ENCODE measurements at regions not wholly inside any gene's neighbourhood (a gene's known extent, or its start where the extent isn't known, plus 50 kb on each side); places are given as distances from the start of the nearest gene placed in this dataset.

DNA sequence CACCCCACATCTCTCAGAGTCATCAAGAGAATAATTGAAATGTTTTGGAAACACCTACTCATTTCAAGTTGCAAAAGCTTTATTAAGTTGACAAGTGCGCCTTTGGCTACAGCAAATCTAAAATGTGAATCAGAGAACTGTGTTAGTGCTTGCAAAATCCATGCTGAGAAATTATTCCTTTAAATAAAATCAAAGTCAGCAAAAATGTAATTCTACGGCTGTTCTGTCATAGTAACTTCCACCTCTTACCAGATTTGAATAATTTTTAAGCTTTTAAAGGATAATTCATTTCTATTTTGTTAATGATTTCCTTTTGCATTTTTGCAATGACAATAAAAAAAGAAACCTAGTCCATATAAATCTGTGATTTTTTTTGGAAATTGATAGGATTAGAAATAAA, 1779.1 kb downstream of the STIM2 start:
- Histone ChIP-seq H3K9me3 (no peaks in the 10 kb centered on the region), H3K27ac (no peak overlapping the region), H3K27me3 (no peaks in the 10 kb centered on the region), H3K4me3 (no peak overlapping the region), H3K36me3 (no peaks in the 10 kb centered on the region), H3K4me1 (no peaks in the 10 kb centered on the region)
- no peak for TF ChIP-seq POLR2A (IDR thresholded peaks at IDR 0.05)
- TF ChIP-seq, protein P1, sequence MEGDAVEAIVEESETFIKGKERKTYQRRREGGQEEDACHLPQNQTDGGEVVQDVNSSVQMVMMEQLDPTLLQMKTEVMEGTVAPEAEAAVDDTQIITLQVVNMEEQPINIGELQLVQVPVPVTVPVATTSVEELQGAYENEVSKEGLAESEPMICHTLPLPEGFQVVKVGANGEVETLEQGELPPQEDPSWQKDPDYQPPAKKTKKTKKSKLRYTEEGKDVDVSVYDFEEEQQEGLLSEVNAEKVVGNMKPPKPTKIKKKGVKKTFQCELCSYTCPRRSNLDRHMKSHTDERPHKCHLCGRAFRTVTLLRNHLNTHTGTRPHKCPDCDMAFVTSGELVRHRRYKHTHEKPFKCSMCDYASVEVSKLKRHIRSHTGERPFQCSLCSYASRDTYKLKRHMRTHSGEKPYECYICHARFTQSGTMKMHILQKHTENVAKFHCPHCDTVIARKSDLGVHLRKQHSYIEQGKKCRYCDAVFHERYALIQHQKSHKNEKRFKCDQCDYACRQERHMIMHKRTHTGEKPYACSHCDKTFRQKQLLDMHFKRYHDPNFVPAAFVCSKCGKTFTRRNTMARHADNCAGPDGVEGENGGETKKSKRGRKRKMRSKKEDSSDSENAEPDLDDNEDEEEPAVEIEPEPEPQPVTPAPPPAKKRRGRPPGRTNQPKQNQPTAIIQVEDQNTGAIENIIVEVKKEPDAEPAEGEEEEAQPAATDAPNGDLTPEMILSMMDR (IDR thresholded peaks at IDR 0.05) = no peak
- no peak for DNase-seq

DNA sequence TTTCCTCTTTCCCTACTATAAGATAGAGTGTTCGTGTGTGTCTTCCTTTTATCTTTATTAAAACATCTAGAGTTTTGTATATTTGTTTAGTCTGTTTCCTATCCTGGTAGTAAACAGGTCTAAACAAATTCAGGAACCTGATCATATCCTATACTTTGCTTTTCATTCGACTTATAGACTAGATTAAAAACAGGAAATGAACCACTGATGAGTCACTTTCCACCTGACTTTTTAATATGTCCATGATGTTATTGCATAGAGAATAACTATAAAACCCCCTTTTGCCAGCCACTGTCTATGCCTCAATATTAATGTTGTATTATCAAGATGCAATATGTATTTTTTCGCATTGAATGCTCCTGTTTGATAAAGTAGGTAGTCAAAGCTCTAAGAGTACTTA, 1794.0 kb downstream of the STIM2 start:
- Histone ChIP-seq H3K9me3 (no peaks in the 10 kb centered on the region), H3K27me3 (no peaks in the 10 kb centered on the region), H3K4me1 (no peaks in the 10 kb centered on the region), H3K27ac (no peak overlapping the region), H3K4me3 (no peak overlapping the region), H3K36me3 (no peaks in the 10 kb centered on the region)
- DNase-seq = no peak
- TF ChIP-seq, protein P1 (IDR thresholded peaks at IDR 0.05) = no peak
- TF ChIP-seq POLR2A (IDR thresholded peaks at IDR 0.05) = no peak

DNA sequence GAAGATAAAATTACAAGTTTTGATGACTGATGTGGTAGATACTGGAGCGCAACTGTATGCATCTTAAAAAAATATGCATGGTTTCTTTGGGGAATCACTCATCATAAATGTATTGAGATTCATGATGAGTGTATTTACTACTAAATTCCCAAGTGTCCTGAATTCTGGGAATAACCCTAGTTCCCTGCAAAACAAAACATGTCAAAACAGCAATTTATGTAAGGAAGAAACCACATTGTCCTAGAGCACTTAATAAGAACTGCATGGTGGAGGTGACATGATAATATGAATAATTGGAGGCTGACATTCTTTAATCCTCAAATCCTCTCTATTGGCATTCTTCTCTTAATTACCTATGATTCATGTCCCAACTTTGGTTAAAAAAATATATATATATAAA, 1804.7 kb downstream of the STIM2 start:
- no peaks in the 10 kb centered on the region for H3K4me1 ChIP-seq
- no peak for TF ChIP-seq POLR2A (IDR thresholded peaks at IDR 0.05)
- TF ChIP-seq, protein P1 (IDR thresholded peaks at IDR 0.05) = no peak
- no peaks in the 10 kb centered on the region for H3K9me3 ChIP-seq
- no peak overlapping the region for H3K4me3 ChIP-seq
- DNase-seq = no peak
- H3K27me3 ChIP-seq = no peaks in the 10 kb centered on the region
- no peaks in the 10 kb centered on the region for H3K36me3 ChIP-seq
- no peak overlapping the region for H3K27ac ChIP-seq

DNA sequence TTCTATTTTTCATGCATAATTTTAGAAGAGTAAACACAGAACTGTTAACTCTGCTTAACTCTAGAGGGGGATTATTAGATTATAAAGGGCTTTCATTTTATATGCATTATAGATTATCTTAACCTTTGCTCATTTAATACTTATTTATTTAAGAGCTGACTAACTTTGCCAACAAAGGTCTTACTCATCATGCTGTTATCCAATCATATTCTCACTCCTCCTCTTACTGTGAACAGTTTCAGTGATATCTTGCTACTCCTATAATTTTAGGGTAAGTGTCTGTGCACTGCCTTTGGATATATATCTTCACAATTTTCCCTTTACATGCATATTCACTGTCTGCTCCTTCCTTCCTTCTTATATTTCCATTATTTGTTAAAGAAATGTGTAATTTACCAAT, 1814.9 kb downstream of the STIM2 start:
- Histone ChIP-seq H3K4me1 (no peaks in the 10 kb centered on the region), H3K27me3 (no peaks in the 10 kb centered on the region), H3K27ac (no peak overlapping the region), H3K9me3 (no peaks in the 10 kb centered on the region), H3K4me3 (no peak overlapping the region), H3K36me3 (no peaks in the 10 kb centered on the region)
- no peak for DNase-seq
- TF ChIP-seq, protein P1 (IDR thresholded peaks at IDR 0.05) = no peak
- no peak for TF ChIP-seq POLR2A (IDR thresholded peaks at IDR 0.05)

DNA sequence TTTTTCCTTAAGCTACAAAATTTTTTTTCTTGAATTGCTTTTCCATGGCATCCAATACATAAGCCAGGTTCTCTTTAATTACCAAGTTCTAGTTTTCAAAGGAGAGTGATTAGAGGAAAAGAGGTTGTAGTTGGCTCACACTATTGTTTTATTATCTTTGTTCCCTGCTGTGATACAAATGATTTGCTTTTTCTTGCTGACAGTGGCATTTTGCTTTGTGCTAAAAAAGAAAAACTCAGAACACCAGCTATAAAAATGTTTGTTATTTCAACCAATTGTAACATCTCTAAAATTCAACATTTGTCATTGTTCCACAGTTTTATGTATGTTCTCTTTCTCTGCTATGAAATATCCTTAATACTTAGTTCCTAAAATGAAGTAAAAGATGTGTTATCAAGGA, 1817.2 kb downstream of the STIM2 start:
- Histone ChIP-seq H3K4me1 (no peaks in the 10 kb centered on the region), H3K36me3 (no peaks in the 10 kb centered on the region), H3K4me3 (no peak overlapping the region), H3K9me3 (no peaks in the 10 kb centered on the region), H3K27ac (no peak overlapping the region), H3K27me3 (no peaks in the 10 kb centered on the region)
- no peak for DNase-seq
- TF ChIP-seq, protein P1 (IDR thresholded peaks at IDR 0.05) = no peak
- no peak for TF ChIP-seq POLR2A (IDR thresholded peaks at IDR 0.05)

DNA sequence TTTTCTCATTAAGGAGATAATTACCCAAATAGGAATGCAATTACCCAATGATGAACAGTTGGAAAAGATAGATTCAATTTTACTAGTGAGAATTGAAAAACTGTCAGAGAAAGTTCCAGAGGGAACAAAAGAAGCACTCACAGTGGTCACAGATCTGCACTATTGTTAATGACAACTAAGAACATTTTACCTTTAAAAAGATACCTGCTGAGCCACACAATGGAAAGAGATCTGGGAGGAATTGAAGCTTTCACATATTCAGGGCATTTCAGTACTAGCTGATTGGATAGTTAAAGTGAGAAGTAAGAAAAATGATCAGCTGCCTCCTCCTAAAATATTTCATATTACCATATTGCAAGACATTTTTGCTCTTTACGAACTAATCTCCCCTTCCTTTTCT, 1822.2 kb downstream of the STIM2 start:
- H3K4me3 ChIP-seq = no peak overlapping the region
- no peak for TF ChIP-seq POLR2A (IDR thresholded peaks at IDR 0.05)
- TF ChIP-seq, protein P1 (IDR thresholded peaks at IDR 0.05) = no peak
- H3K27me3 ChIP-seq = no peaks in the 10 kb centered on the region
- no peak for DNase-seq
- H3K36me3 ChIP-seq = no peaks in the 10 kb centered on the region
- H3K27ac ChIP-seq = no peak overlapping the region
- H3K4me1 ChIP-seq = no peaks in the 10 kb centered on the region
- H3K9me3 ChIP-seq = no peaks in the 10 kb centered on the region
